ENCODE measurements at regions not wholly inside any gene's neighbourhood (a gene's known extent, or its start where the extent isn't known, plus 50 kb on each side); places are given as distances from the start of the nearest gene placed in this dataset.

DNA sequence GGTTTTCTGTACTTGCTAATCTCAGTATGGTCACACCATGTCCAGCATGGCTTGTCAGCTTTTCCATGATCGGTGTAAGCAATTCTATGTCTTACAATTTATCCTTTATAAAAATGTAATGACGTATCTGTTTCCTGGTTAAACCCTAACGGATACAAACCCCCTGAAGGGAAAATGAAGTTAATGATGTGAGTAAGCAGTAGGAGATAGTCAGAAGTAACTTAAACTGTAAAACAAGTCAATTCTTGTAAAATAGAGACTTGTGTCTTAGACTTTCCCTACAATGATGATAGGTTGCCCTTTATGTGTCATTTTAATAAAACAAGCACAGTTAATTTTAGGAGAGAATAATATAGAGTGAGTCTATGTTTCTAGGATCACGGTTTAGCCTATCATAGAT, 1365.9 kb upstream of the SLC39A10 start:
- TF ChIP-seq, protein P1, sequence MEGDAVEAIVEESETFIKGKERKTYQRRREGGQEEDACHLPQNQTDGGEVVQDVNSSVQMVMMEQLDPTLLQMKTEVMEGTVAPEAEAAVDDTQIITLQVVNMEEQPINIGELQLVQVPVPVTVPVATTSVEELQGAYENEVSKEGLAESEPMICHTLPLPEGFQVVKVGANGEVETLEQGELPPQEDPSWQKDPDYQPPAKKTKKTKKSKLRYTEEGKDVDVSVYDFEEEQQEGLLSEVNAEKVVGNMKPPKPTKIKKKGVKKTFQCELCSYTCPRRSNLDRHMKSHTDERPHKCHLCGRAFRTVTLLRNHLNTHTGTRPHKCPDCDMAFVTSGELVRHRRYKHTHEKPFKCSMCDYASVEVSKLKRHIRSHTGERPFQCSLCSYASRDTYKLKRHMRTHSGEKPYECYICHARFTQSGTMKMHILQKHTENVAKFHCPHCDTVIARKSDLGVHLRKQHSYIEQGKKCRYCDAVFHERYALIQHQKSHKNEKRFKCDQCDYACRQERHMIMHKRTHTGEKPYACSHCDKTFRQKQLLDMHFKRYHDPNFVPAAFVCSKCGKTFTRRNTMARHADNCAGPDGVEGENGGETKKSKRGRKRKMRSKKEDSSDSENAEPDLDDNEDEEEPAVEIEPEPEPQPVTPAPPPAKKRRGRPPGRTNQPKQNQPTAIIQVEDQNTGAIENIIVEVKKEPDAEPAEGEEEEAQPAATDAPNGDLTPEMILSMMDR (IDR thresholded peaks at IDR 0.05 in 4 of 5, conservative IDR thresholded peaks at IDR 0.05 in 1 of 5): no peak
- TF ChIP-seq POLR2A (IDR thresholded peaks at IDR 0.05): no peak
